ENCODE measurements at regions not wholly inside any gene's neighbourhood (a gene's known extent, or its start where the extent isn't known, plus 50 kb on each side); places are given as distances from the start of the nearest gene placed in this dataset.
A peak's percentile ranks its signal among the peaks of the same experiment; 100 is the strongest.

GRCh38 chr13:33426131-33426530 lies 140.6 kb upstream of the STARD13 start:
- DNase-seq, result no peak
- Histone ChIP-seq H3K27me3 (replicated peaks) (no peaks in the 10 kb centered on the region), H3K27ac (no peak overlapping the region), H3K4me3 (ENCODE audit: low read depth, low read length) (no peak overlapping the region), H3K36me3 (replicated peaks) (no peaks in the 10 kb centered on the region)
- in situ Hi-C loops (cut with HindIII; ENCODE audit: low pct_ligation_motif_present, low sequenced_read_pairs), result no loop called here
- TF ChIP-seq, protein P1, sequence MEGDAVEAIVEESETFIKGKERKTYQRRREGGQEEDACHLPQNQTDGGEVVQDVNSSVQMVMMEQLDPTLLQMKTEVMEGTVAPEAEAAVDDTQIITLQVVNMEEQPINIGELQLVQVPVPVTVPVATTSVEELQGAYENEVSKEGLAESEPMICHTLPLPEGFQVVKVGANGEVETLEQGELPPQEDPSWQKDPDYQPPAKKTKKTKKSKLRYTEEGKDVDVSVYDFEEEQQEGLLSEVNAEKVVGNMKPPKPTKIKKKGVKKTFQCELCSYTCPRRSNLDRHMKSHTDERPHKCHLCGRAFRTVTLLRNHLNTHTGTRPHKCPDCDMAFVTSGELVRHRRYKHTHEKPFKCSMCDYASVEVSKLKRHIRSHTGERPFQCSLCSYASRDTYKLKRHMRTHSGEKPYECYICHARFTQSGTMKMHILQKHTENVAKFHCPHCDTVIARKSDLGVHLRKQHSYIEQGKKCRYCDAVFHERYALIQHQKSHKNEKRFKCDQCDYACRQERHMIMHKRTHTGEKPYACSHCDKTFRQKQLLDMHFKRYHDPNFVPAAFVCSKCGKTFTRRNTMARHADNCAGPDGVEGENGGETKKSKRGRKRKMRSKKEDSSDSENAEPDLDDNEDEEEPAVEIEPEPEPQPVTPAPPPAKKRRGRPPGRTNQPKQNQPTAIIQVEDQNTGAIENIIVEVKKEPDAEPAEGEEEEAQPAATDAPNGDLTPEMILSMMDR (IDR thresholded peaks at IDR 0.05; ENCODE audit: low read depth, low read length, missing control alignments), result no peak

GRCh38 chr13:33433316-33433715 lies 147.8 kb upstream of the STARD13 start:
- DNase-seq, result no peak
- H3K36me3 ChIP-seq (replicated peaks), result no peaks in the 10 kb centered on the region
- TF ChIP-seq, protein P1 (IDR thresholded peaks at IDR 0.05; ENCODE audit: low read depth, low read length, missing control alignments), result no peak
- H3K27ac ChIP-seq, result no peak overlapping the region
- H3K4me3 ChIP-seq (ENCODE audit: low read depth, low read length), result no peak overlapping the region
- H3K27me3 ChIP-seq (replicated peaks), result no peaks in the 10 kb centered on the region
- in situ Hi-C loops (cut with HindIII; ENCODE audit: low pct_ligation_motif_present, low sequenced_read_pairs), result no loop called here

- H3K36me3 ChIP-seq (replicated peaks), result no peaks in the 10 kb centered on the region
- in situ Hi-C loops (cut with HindIII; ENCODE audit: low pct_ligation_motif_present, low sequenced_read_pairs), result no loop called here
- no peaks in the 10 kb centered on the region for H3K27me3 ChIP-seq (replicated peaks)
- no peak overlapping the region for H3K4me3 ChIP-seq (ENCODE audit: low read depth, low read length)
- TF ChIP-seq, protein P1 (IDR thresholded peaks at IDR 0.05; ENCODE audit: low read depth, low read length, missing control alignments), result no peak
- no peak overlapping the region for H3K27ac ChIP-seq
- no peak for DNase-seq
Measured at GRCh38 chr13:33434676-33435075, 149.1 kb upstream of the STARD13 start.

GRCh38 chr13:33435207-33435606 lies 149.7 kb upstream of the STARD13 start:
- no peaks in the 10 kb centered on the region for H3K27me3 ChIP-seq (replicated peaks)
- no peak overlapping the region for H3K27ac ChIP-seq
- in situ Hi-C loops (cut with HindIII; ENCODE audit: low pct_ligation_motif_present, low sequenced_read_pairs), result no loop called here
- TF ChIP-seq, protein P1 (IDR thresholded peaks at IDR 0.05; ENCODE audit: low read depth, low read length, missing control alignments), result no peak
- H3K36me3 ChIP-seq (replicated peaks), result no peaks in the 10 kb centered on the region
- H3K4me3 ChIP-seq (ENCODE audit: low read depth, low read length), result no peak overlapping the region
- DNase-seq, result no peak

DNA sequence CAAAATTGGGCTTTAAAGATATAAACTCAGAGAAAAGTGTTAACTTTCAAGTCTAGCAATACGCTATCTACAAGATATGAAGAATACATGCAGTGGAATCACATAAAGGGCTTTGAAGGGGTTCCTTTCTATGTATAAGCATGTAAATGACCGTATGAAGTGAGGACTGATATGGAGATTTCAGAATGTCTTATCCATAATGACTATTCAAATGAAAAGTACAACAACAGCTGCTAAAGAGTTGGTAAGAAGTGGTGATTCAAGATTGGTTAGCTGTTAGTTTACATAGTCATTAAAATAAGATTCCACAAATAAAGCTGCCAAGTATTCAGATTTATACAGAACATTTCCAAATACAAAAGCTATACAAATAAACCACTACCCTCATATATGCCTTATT lies 153.4 kb upstream of the STARD13 start:
- no peak for DNase-seq
- in situ Hi-C loops (cut with HindIII; ENCODE audit: low pct_ligation_motif_present, low sequenced_read_pairs), result no loop called here
- Histone ChIP-seq H3K4me3 (ENCODE audit: low read depth, low read length) (no peak overlapping the region), H3K27me3 (replicated peaks) (no peaks in the 10 kb centered on the region), H3K36me3 (replicated peaks) (no peaks in the 10 kb centered on the region), H3K27ac (no peak overlapping the region)
- TF ChIP-seq, protein P1 (IDR thresholded peaks at IDR 0.05; ENCODE audit: low read depth, low read length, missing control alignments), result no peak

- TF ChIP-seq, protein P1 (IDR thresholded peaks at IDR 0.05; ENCODE audit: low read depth, low read length, missing control alignments), result peak; percentile 59
- H3K27me3 ChIP-seq (replicated peaks), result no peaks in the 10 kb centered on the region
- H3K4me3 ChIP-seq (ENCODE audit: low read depth, low read length), result no peak overlapping the region
- in situ Hi-C loops (cut with HindIII; ENCODE audit: low pct_ligation_motif_present, low sequenced_read_pairs), result no loop called here
- H3K36me3 ChIP-seq (replicated peaks), result no peaks in the 10 kb centered on the region
- no peak for DNase-seq
- no peak overlapping the region for H3K27ac ChIP-seq
Measured at GRCh38 chr13:33441015-33441414, 155.5 kb upstream of the STARD13 start.
